ENCODE measurements at regions not wholly inside any gene's neighbourhood (a gene's known extent, or its start where the extent isn't known, plus 50 kb on each side); places are given as distances from the start of the nearest gene placed in this dataset.

GRCh38 chr18:44216169-44216568 lies 464.5 kb upstream of the SETBP1 start:
- peaks cover 0 to 2% (median 0%) of the 10 kb centered on the region in 3 donors for H3K27me3 ChIP-seq (ENCODE audit: insufficient read depth in 3 of 3, low read length in 2 of 3)
- no peak overlapping the region for H3K4me3 ChIP-seq
- intact Hi-C loops (cut with DNase I) = no loop called here
- H3K36me3 ChIP-seq (ENCODE audit: insufficient read depth in 1 of 2, low read depth in 1 of 2) = no peaks in the 10 kb centered on the region
- no peak overlapping the region for H3K27ac ChIP-seq
- no peaks in the 10 kb centered on the region for H3K9me3 ChIP-seq
- no peak for TF ChIP-seq CTCF (IDR thresholded peaks at IDR 0.05)
- DNase-seq = no peak
- 33 to 67% (median 38%) methylated on average over 1 of the region's 1 CpG for WGBS, 3 donors
- no peaks in the 10 kb centered on the region for H3K4me1 ChIP-seq
- ATAC-seq = no peak

GRCh38 chr18:44227501-44227900 lies 453.2 kb upstream of the SETBP1 start:
- no peaks in the 10 kb centered on the region for H3K36me3 ChIP-seq (ENCODE audit: insufficient read depth in 1 of 2, low read depth in 1 of 2)
- no peaks in the 10 kb centered on the region for H3K9me3 ChIP-seq
- H3K27me3 ChIP-seq (ENCODE audit: insufficient read depth in 3 of 3, low read length in 2 of 3) = no peaks in the 10 kb centered on the region
- H3K4me3 ChIP-seq = no peak overlapping the region
- no peak overlapping the region for H3K27ac ChIP-seq
- TF ChIP-seq CTCF (IDR thresholded peaks at IDR 0.05) = no peak
- DNase-seq (no peak), ATAC-seq (no peak)
- intact Hi-C loops (cut with DNase I) = loop anchor here in 1 of 2 donors (5.0 kb wide), 1 partner anchor 50 kb away; no protein-coding TSS in a partner anchor
- 87 to 92% (median 88%) methylated on average over 2 of the region's 2 CpGs for whole genome bisulfite sequencing, 3 donors
- no peaks in the 10 kb centered on the region for H3K4me1 ChIP-seq

- Histone ChIP-seq H3K27me3 (ENCODE audit: insufficient read depth in 3 of 3, low read length in 2 of 3) (no peaks in the 10 kb centered on the region), H3K36me3 (ENCODE audit: insufficient read depth in 1 of 2, low read depth in 1 of 2) (no peaks in the 10 kb centered on the region), H3K4me3 (no peak overlapping the region), H3K9me3 (no peaks in the 10 kb centered on the region), H3K27ac (no peak overlapping the region), H3K4me1 (no peaks in the 10 kb centered on the region)
- 15 to 17% (median 16%) methylated on average over 3 of the region's 3 CpGs for WGBS, 3 donors
- DNase-seq (peak; percentile 41 to 59), ATAC-seq (no peak)
- no peak for TF ChIP-seq CTCF (IDR thresholded peaks at IDR 0.05)
- intact Hi-C loops (cut with DNase I) = loop anchor here in 1 of 2 donors (5.0 kb wide), 1 partner anchor 52 kb away; no protein-coding TSS in a partner anchor
These were observed 451.0 kb upstream of the SETBP1 start for GRCh38 chr18:44229693-44230108.

GRCh38 chr18:44231936-44232335 lies 448.8 kb upstream of the SETBP1 start:
- H3K4me1 ChIP-seq = no peaks in the 10 kb centered on the region
- no peak for DNase-seq
- TF ChIP-seq CTCF (IDR thresholded peaks at IDR 0.05) = no peak
- intact Hi-C loops (cut with DNase I) = no loop called here
- 88 to 91% (median 89%) methylated on average over 4 of the region's 4 CpGs for WGBS, 3 donors
- H3K27ac ChIP-seq = no peak overlapping the region
- no peak overlapping the region for H3K4me3 ChIP-seq
- H3K27me3 ChIP-seq (ENCODE audit: insufficient read depth in 3 of 3, low read length in 2 of 3) = no peaks in the 10 kb centered on the region
- H3K9me3 ChIP-seq = no peaks in the 10 kb centered on the region
- no peak for ATAC-seq
- H3K36me3 ChIP-seq (ENCODE audit: insufficient read depth in 1 of 2, low read depth in 1 of 2) = no peaks in the 10 kb centered on the region

GRCh38 chr18:44232500-44232899 lies 448.2 kb upstream of the SETBP1 start:
- intact Hi-C loops (cut with DNase I) = no loop called here
- WGBS, 3 donors = 86 to 89% (median 89%) methylated on average over 1 of the region's 1 CpG

More at GRCh38 chr18:44232500-44232899, 448.2 kb upstream of the SETBP1 start:
- Histone ChIP-seq H3K4me1 (no peaks in the 10 kb centered on the region), H3K4me3 (no peak overlapping the region), H3K9me3 (no peaks in the 10 kb centered on the region), H3K27me3 (ENCODE audit: insufficient read depth in 3 of 3, low read length in 2 of 3) (no peaks in the 10 kb centered on the region), H3K36me3 (ENCODE audit: insufficient read depth in 1 of 2, low read depth in 1 of 2) (no peaks in the 10 kb centered on the region), H3K27ac (no peak overlapping the region)
- no peak for ATAC-seq
- no peak for DNase-seq
- TF ChIP-seq CTCF (IDR thresholded peaks at IDR 0.05) = no peak
